ENCODE measurements at regions not wholly inside any gene's neighbourhood (a gene's known extent, or its start where the extent isn't known, plus 50 kb on each side); places are given as distances from the start of the nearest gene placed in this dataset.

DNA sequence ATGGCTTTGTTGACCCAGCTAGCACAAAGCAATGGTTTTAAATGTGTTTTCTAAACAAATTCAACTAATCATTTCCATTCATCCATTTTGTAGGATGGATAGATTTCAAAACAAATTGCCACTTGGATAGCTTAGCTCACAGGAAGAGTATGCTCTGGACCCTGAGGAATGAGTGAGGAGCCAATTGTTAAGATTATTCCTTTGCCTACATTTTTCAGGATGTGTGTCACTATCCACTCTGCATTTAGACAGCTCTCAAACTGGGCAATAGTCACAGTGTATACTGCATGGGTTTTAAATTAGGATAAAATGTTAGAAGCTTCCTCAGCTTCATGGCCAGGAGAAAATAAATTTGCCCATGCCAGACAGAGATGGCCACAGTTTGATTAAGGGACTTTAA is 605.6 kb upstream of the TEX47 start:
- Mint-ChIP-seq H3K9me3 (peaks cover 0 to 5% (median 4%) of the 10 kb centered on the region in 3 donors), H3K27me3 (no peaks in the 10 kb centered on the region), H3K4me3 (no peak overlapping the region), H3K27ac (no peak overlapping the region), H3K36me3 (no peaks in the 10 kb centered on the region), H3K4me1 (no peaks in the 10 kb centered on the region)

GRCh38 chr7:89401690-89402089 is 606.2 kb upstream of the TEX47 start:
- no peak overlapping the region for H3K27ac Mint-ChIP-seq
- H3K4me1 Mint-ChIP-seq, result no peaks in the 10 kb centered on the region
- H3K4me3 Mint-ChIP-seq, result no peak overlapping the region
- no peaks in the 10 kb centered on the region for H3K36me3 Mint-ChIP-seq
- H3K9me3 Mint-ChIP-seq, result peaks cover 0 to 5% (median 4%) of the 10 kb centered on the region in 3 donors
- H3K27me3 Mint-ChIP-seq, result no peaks in the 10 kb centered on the region

- H3K4me1 Mint-ChIP-seq, result no peaks in the 10 kb centered on the region
- H3K36me3 Mint-ChIP-seq, result no peaks in the 10 kb centered on the region
- H3K9me3 Mint-ChIP-seq, result peaks cover 0 to 2% (median 0%) of the 10 kb centered on the region in 3 donors
- H3K4me3 Mint-ChIP-seq, result no peak overlapping the region
- H3K27me3 Mint-ChIP-seq, result no peaks in the 10 kb centered on the region
- H3K27ac Mint-ChIP-seq, result no peak overlapping the region
Measured at GRCh38 chr7:89451911-89452310, 656.4 kb upstream of the TEX47 start.

DNA sequence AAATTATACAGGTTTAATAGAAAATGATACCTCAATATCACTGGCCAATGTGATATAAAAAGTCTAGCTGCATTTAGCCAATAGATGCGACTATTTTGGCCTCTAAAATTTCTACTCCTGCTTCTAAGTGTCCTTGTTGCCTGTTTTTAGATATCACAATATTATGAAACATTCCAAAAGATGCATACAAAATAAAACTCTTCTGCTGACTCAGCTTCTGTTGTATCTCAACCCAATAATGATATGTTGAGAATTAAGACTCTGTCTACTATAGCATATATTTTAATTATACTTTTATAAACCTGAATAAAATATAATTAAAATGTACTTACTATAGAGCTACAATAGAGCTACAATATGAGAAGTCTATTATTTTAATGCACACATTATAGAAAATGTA is 661.0 kb upstream of the TEX47 start:
- Mint-ChIP-seq H3K27ac (no peak overlapping the region), H3K4me3 (no peak overlapping the region), H3K9me3 (no peaks in the 10 kb centered on the region), H3K27me3 (no peaks in the 10 kb centered on the region), H3K36me3 (no peaks in the 10 kb centered on the region), H3K4me1 (no peaks in the 10 kb centered on the region)

GRCh38 chr7:89458114-89458513 is 662.6 kb upstream of the TEX47 start:
- Mint-ChIP-seq H3K4me3 (no peak overlapping the region), H3K27ac (no peak overlapping the region), H3K4me1 (no peaks in the 10 kb centered on the region), H3K36me3 (no peaks in the 10 kb centered on the region), H3K27me3 (no peaks in the 10 kb centered on the region), H3K9me3 (peaks cover 0 to 1% (median 0%) of the 10 kb centered on the region in 3 donors)

DNA sequence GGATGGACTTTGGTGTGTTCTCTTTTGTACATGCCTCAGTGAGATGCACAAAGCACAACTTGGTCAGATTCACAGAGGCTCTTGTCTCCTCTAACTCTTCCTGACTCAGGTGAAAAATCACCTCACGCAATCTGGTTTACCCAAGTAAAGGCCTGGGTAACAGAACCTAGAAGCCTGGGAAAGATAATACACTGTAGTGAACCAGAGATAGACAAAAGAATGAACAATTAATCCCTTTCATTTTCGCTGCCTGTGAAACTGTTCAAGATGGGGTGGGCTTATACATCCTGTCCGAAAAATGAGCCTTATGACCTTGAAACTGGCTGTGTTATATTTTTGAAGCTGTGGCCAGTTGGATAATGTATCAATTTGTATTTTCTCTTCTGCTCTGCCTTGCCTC is 678.9 kb upstream of the TEX47 start:
- Mint-ChIP-seq H3K4me1 (peaks cover 0 to 2% (median 0%) of the 10 kb centered on the region in 3 donors), H3K4me3 (no peak overlapping the region), H3K27me3 (no peaks in the 10 kb centered on the region), H3K36me3 (no peaks in the 10 kb centered on the region), H3K27ac (peak overlapping the region in 1 of 3 donors; percentile 32), H3K9me3 (peaks cover 0 to 7% (median 4%) of the 10 kb centered on the region in 3 donors)

GRCh38 chr7:89477991-89478390 is 676.3 kb upstream of the STEAP1 start:
- Mint-ChIP-seq H3K4me3 (no peak overlapping the region), H3K4me1 (peaks cover 0 to 2% (median 0%) of the 10 kb centered on the region in 3 donors), H3K9me3 (peaks cover 0 to 4% (median 1%) of the 10 kb centered on the region in 3 donors), H3K27me3 (no peaks in the 10 kb centered on the region), H3K27ac (no peak overlapping the region), H3K36me3 (no peaks in the 10 kb centered on the region)

GRCh38 chr7:89495704-89496103 is 658.6 kb upstream of the STEAP1 start:
- no peak overlapping the region for H3K27ac Mint-ChIP-seq

GRCh38 chr7:89500084-89500483 is 654.2 kb upstream of the STEAP1 start:
- Mint-ChIP-seq H3K27me3 (no peaks in the 10 kb centered on the region), H3K9me3 (peaks cover 0 to 12% (median 3%) of the 10 kb centered on the region in 3 donors), H3K4me3 (no peak overlapping the region), H3K36me3 (no peaks in the 10 kb centered on the region), H3K4me1 (no peaks in the 10 kb centered on the region), H3K27ac (no peak overlapping the region)

More at GRCh38 chr7:89495704-89496103, 658.6 kb upstream of the STEAP1 start:
- H3K36me3 Mint-ChIP-seq, result no peaks in the 10 kb centered on the region
- H3K9me3 Mint-ChIP-seq, result peaks cover 0 to 10% (median 0%) of the 10 kb centered on the region in 3 donors
- H3K27me3 Mint-ChIP-seq, result no peaks in the 10 kb centered on the region
- H3K4me1 Mint-ChIP-seq, result no peaks in the 10 kb centered on the region
- no peak overlapping the region for H3K4me3 Mint-ChIP-seq

GRCh38 chr7:89503281-89503680 is 651.0 kb upstream of the STEAP1 start:
- no peaks in the 10 kb centered on the region for H3K27me3 Mint-ChIP-seq
- H3K9me3 Mint-ChIP-seq, result peaks cover 0 to 12% (median 3%) of the 10 kb centered on the region in 3 donors
- no peaks in the 10 kb centered on the region for H3K36me3 Mint-ChIP-seq
- no peak overlapping the region for H3K4me3 Mint-ChIP-seq
- H3K4me1 Mint-ChIP-seq, result no peaks in the 10 kb centered on the region
- H3K27ac Mint-ChIP-seq, result no peak overlapping the region

- H3K27me3 Mint-ChIP-seq, result no peaks in the 10 kb centered on the region
- no peaks in the 10 kb centered on the region for H3K36me3 Mint-ChIP-seq
- peaks cover 0 to 11% (median 5%) of the 10 kb centered on the region in 3 donors for H3K9me3 Mint-ChIP-seq
- H3K4me3 Mint-ChIP-seq, result no peak overlapping the region
- no peak overlapping the region for H3K27ac Mint-ChIP-seq
- H3K4me1 Mint-ChIP-seq, result no peaks in the 10 kb centered on the region
Measured at GRCh38 chr7:89507034-89507433, 647.2 kb upstream of the STEAP1 start.

DNA sequence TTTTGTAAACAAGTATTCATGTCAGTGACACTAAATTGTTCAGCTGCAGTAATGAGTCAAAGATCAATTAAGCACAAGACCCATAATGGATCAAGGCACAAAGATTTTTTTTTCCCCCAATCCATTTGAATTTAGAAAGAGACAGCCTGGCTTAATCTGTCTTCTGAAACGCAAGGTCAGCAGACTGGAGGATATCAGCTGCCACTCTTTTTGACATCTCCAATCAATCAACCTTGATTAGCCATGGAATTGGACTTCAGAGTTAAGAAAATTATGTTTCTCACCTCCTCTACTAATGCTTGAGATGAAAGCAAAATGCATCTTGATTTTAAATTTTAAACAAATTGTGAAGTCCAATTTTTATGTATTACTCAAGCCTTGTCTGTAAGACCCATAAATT is 642.4 kb upstream of the STEAP1 start:
- H3K4me3 Mint-ChIP-seq, result no peak overlapping the region
- H3K27ac Mint-ChIP-seq, result no peak overlapping the region
- no peaks in the 10 kb centered on the region for H3K4me1 Mint-ChIP-seq
- H3K9me3 Mint-ChIP-seq, result peaks cover 2 to 12% (median 4%) of the 10 kb centered on the region in 3 donors
- H3K36me3 Mint-ChIP-seq, result no peaks in the 10 kb centered on the region
- no peaks in the 10 kb centered on the region for H3K27me3 Mint-ChIP-seq

- H3K27ac Mint-ChIP-seq, result no peak overlapping the region
Measured at GRCh38 chr7:89514970-89515369, 639.3 kb upstream of the STEAP1 start.

GRCh38 chr7:89517815-89518214 is 636.5 kb upstream of the STEAP1 start:
- H3K4me3 Mint-ChIP-seq, result no peak overlapping the region
- H3K27ac Mint-ChIP-seq, result no peak overlapping the region
- H3K27me3 Mint-ChIP-seq, result no peaks in the 10 kb centered on the region
- peaks cover 2 to 4% (median 4%) of the 10 kb centered on the region in 3 donors for H3K9me3 Mint-ChIP-seq
- H3K36me3 Mint-ChIP-seq, result no peaks in the 10 kb centered on the region
- no peaks in the 10 kb centered on the region for H3K4me1 Mint-ChIP-seq

More at GRCh38 chr7:89514970-89515369, 639.3 kb upstream of the STEAP1 start:
- Mint-ChIP-seq H3K9me3 (peaks cover 2 to 9% (median 4%) of the 10 kb centered on the region in 3 donors), H3K36me3 (no peaks in the 10 kb centered on the region), H3K4me1 (no peaks in the 10 kb centered on the region), H3K4me3 (no peak overlapping the region), H3K27me3 (no peaks in the 10 kb centered on the region)

DNA sequence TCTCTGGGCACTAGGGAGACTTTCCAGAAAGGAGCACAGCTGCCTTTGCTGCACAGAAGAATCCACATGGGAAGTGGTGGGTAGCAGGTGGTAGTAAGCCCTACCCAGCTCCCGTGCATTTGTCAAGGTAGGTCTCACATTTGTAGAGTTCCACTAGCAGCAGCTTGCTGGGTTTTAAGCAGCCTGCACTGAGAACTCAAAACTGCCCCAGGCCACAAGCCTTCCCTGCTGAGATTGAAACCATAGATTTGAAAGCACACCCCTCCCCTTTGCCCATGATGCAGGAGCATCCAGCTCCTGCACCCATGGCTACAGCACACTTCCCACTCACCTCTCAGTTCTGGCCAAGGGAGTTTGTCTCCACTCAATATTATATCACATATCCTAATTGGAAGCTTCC is 604.5 kb upstream of the STEAP1 start:
- Mint-ChIP-seq H3K36me3 (peaks cover 1% of the 10 kb centered on the region), H3K27me3 (no peaks in the 10 kb centered on the region), H3K4me3 (peak overlapping the region in 1 of 4 donors; percentile 17), H3K4me1 (no peaks in the 10 kb centered on the region), H3K9me3 (peaks cover 0 to 11% (median 3%) of the 10 kb centered on the region in 3 donors), H3K27ac (no peak overlapping the region)

DNA sequence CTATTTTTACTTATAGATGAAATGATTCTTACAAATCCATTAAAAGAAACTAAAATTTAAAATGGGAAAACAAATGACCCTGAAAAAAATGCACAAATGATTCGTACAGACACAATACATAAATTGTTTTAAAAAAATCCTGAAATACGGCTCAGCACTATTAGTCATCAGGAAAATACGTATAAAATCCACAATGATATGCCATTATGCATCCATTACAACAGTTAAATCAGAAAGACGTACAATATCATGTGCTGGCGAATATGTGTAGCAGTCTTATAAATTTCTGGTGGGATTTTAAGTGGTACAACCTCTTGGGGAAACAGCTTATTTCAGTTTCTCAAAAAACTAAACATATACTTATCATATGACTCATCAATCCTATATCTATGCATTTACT is 600.1 kb upstream of the STEAP1 start:
- Mint-ChIP-seq H3K36me3 (peaks cover 1% of the 10 kb centered on the region), H3K9me3 (peaks cover 0 to 3% (median 1%) of the 10 kb centered on the region in 3 donors), H3K4me3 (no peak overlapping the region), H3K27me3 (no peaks in the 10 kb centered on the region), H3K4me1 (no peaks in the 10 kb centered on the region), H3K27ac (no peak overlapping the region)

Measured in IgD-negative memory B cell (primary cell).